ENCODE measurements at regions not wholly inside any gene's neighbourhood (a gene's known extent, or its start where the extent isn't known, plus 50 kb on each side); places are given as distances from the start of the nearest gene placed in this dataset.
"Not testable (repeated sequence)": the region's sequence is repeated elsewhere in the genome, so short reads cannot be mapped to it uniquely, and the experiment has no call there.

DNA sequence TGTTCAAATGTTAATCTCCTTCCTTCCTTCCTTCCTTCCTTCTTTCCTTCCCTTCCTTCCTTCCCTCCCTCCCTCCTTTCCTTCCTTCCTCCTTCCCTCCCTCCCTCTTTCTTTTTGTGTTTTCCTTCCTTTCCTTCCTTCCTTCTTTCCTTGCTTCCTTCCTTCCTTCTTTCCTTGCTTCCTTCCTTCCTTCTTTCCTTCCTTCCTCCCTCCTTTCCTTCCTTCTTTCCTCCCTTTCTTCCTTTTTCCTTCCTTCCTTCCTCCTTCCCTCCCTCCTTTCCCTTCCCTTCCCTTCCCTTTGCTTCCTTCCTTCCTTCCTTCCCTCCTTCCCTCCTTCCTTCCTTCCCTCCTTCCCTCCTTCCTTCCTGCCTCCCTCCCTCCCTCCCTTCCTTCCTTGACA, 136.3 kb downstream of the SLC25A46 start:
- H4K20me1 ChIP-seq (replicated peaks in 1 of 2; ENCODE audit: control insufficient read depth in 1 of 2, insufficient read depth in 2 of 2, low read length in 2 of 2); H2AFZ ChIP-seq (ENCODE audit: low read length); H3K9ac ChIP-seq (replicated peaks in 1 of 4; ENCODE audit: extremely low read depth in 1 of 4, low read depth in 3 of 4, low read length in 3 of 4); H4K91ac ChIP-seq (replicated peaks; ENCODE audit: insufficient read length, low read length); H2BK20ac ChIP-seq (ENCODE audit: low read length); H3K27me3 ChIP-seq (replicated peaks in 1 of 4; ENCODE audit: control insufficient read depth in 3 of 4, extremely low read depth in 1 of 4, insufficient read depth in 3 of 4, low read length in 3 of 4); H3K9me3 ChIP-seq (ENCODE audit: insufficient read depth in 2 of 2, low read depth in 1 of 2, low read length in 1 of 2); H3K79me2 ChIP-seq (ENCODE audit: control insufficient read depth in 1 of 2, insufficient read depth in 2 of 2, low read length in 2 of 2); H3K14ac ChIP-seq (ENCODE audit: insufficient read length); H2AK5ac ChIP-seq (ENCODE audit: low read depth, low read length); H3K36me3 ChIP-seq (ENCODE audit: control insufficient read depth in 2 of 4, insufficient read depth in 4 of 4, low read length in 3 of 4); H2BK5ac ChIP-seq (ENCODE audit: low read depth, low read length); H3K4me3 ChIP-seq (ENCODE audit: extremely low read depth in 1 of 4, insufficient read depth in 2 of 4, low read depth in 3 of 4, low read length in 4 of 4); H3K4ac ChIP-seq (replicated peaks; ENCODE audit: insufficient read length, low read depth, low read length); DNase-seq (ENCODE audit: low read depth in 1 of 2, low spot score in 2 of 2); H2BK120ac ChIP-seq (replicated peaks; ENCODE audit: low read depth, low read length); FAIRE-seq; POLR2A ChIA-PET (ENCODE audit: partially characterized antibody); H3K56ac ChIP-seq (replicated peaks; ENCODE audit: insufficient read length, low read depth, low read length); H2BK12ac ChIP-seq (ENCODE audit: low read depth, low read length); H3K23ac ChIP-seq (ENCODE audit: insufficient read length); H3K4me2 ChIP-seq (ENCODE audit: insufficient read depth in 1 of 2, low read depth in 2 of 2, low read length in 2 of 2); H4K5ac ChIP-seq (ENCODE audit: insufficient read length, low read depth, low read length); H3K18ac ChIP-seq (ENCODE audit: extremely low read depth, low read length); H3K4me1 ChIP-seq (replicated peaks in 1 of 4; ENCODE audit: control insufficient read depth in 3 of 4, insufficient read depth in 4 of 4, low read length in 3 of 4); H2BK15ac ChIP-seq (ENCODE audit: low read length); H3K23me2 ChIP-seq (ENCODE audit: low read depth, low read length); H3K27ac ChIP-seq (ENCODE audit: low read depth, low read length); H4K8ac ChIP-seq (ENCODE audit: extremely low read depth, insufficient read depth, low read length); H3K79me1 ChIP-seq (ENCODE audit: low read depth, low read length): not testable (repeated sequence)
- CTCF ChIA-PET (ENCODE audit: partially characterized antibody): interaction anchor here (1.7 kb wide), 1 partner anchor 10 kb away, joined by 5 read pairs; no protein-coding TSS in a partner anchor
